HEK293T (cell line): ENCODE measurements at regions not wholly inside any gene's neighbourhood (a gene's known extent, or its start where the extent isn't known, plus 50 kb on each side); places are given as distances from the start of the nearest gene placed in this dataset.

Source experiments
- CTCF ChIA-PET: fragments of 350-600 bp; formaldehyde crosslinking; extraction: SDS; loops from one replicate; lab custom pipeline; 2021; ENCODE audit warnings: antibody characterized with exemption, inconsistent platforms; lab: Yijun Ruan, JAX
- POLR2A ChIA-PET: fragments of 350-600 bp; formaldehyde crosslinking; extraction: SDS; loops from one replicate; lab custom pipeline; 2020; ENCODE audit warnings: antibody characterized with exemption, inconsistent platforms; lab: Yijun Ruan, JAX
- DNase-seq: peaks from one replicate; pipeline ENCODE4 v3.0.0; 2012; ENCODE audit warnings: mixed read lengths; ENCODE audit errors: extremely low spot score
- ARNT ChIP-seq: fragments of 450-650 bp; IDR thresholded peaks from 2 replicates; pipeline ENCODE4 v1.6.1; 2017; ENCODE audit warnings: mild to moderate bottlenecking
- BHLHE40 ChIP-seq: fragments of 450-650 bp; IDR thresholded peaks from 2 replicates; pipeline ENCODE4 v1.6.1; 2016; ENCODE audit warnings: mild to moderate bottlenecking, moderate library complexity, borderline replicate concordance
- CTBP1 ChIP-seq: fragments of 450-650 bp; IDR thresholded peaks from 2 replicates; pipeline ENCODE4 v1.6.1; 2016; ENCODE audit warnings: borderline replicate concordance
- ELF4 ChIP-seq: fragments of 450-650 bp; IDR thresholded peaks from 2 replicates; pipeline ENCODE4 v1.6.1; 2017; ENCODE audit warnings: antibody characterized with exemption
- FOXA1 ChIP-seq: fragments of 450-650 bp; IDR thresholded peaks from 2 replicates; pipeline ENCODE4 v1.6.1; 2016; ENCODE audit warnings: mild to moderate bottlenecking
- FOXK2 ChIP-seq: fragments of 450-650 bp; IDR thresholded peaks from 2 replicates; pipeline ENCODE4 v1.6.1; 2016; ENCODE audit warnings: mild to moderate bottlenecking
- FOXM1 ChIP-seq: fragments of 450-650 bp; IDR thresholded peaks from 2 replicates; pipeline ENCODE4 v1.6.1; 2017; ENCODE audit warnings: mild to moderate bottlenecking, borderline replicate concordance
- HDGF ChIP-seq: fragments of 450-650 bp; IDR thresholded peaks from 2 replicates; pipeline ENCODE4 v1.6.1; 2017; ENCODE audit warnings: antibody characterized with exemption, borderline replicate concordance
- L3MBTL2 ChIP-seq: fragments of 450-650 bp; conservative IDR thresholded peaks from 2 replicates; pipeline ENCODE4 v1.6.1; 2016; ENCODE audit warnings: mild to moderate bottlenecking
- LEF1 ChIP-seq: fragments of 450-650 bp; IDR thresholded peaks from 2 replicates; pipeline ENCODE4 v1.6.1; 2017; ENCODE audit warnings: mild to moderate bottlenecking, borderline replicate concordance
- NFRKB ChIP-seq: fragments of 450-650 bp; IDR thresholded peaks from 2 replicates; pipeline ENCODE4 v1.6.1; 2016; ENCODE audit warnings: mild to moderate bottlenecking, moderate library complexity
- PKNOX1 ChIP-seq: fragments of 450-650 bp; IDR thresholded peaks from 2 replicates; pipeline ENCODE4 v1.6.1; 2016
- SP1 ChIP-seq: fragments of 450-650 bp; IDR thresholded peaks from 2 replicates; pipeline ENCODE4 v1.6.1; 2017
- SUZ12 ChIP-seq: fragments of 450-650 bp; IDR thresholded peaks from 2 replicates; pipeline ENCODE4 v1.6.1; 2016; ENCODE audit warnings: mild to moderate bottlenecking
- TARDBP ChIP-seq: fragments of 450-650 bp; IDR thresholded peaks from 2 replicates; pipeline ENCODE4 v1.6.1; 2016
- ZNF384 ChIP-seq: fragments of 450-650 bp; IDR thresholded peaks from 2 replicates; pipeline ENCODE4 v1.6.1; 2016

GRCh38 chr16:87165885-87166284 lies 151.3 kb downstream of the C16orf95 start:
- ChIA-PET POLR2A (no interaction called here), CTCF (no interaction called here)
- no peak for DNase-seq
- TF ChIP-seq FOXA1 = no peak
- TF ChIP-seq FOXK2 = no peak
- 0 out of 2 replicates have a peak, but pooled peaks have one; percentile 8 for TF ChIP-seq PKNOX1

- TF ChIP-seq FOXA1 (no peak), CTBP1 (no peak), L3MBTL2 (no peak), ZNF384 (no peak), PKNOX1 (no peak), ARNT (no peak), LEF1 (no peak), FOXM1 (no peak), HDGF (no peak), ELF4 (no peak), SP1 (no peak), FOXK2 (no peak), SUZ12 (no peak), BHLHE40 (no peak), NFRKB (no peak), TARDBP (no peak)
- CTCF ChIA-PET = no interaction called here
- POLR2A ChIA-PET = no interaction called here
- no peak for DNase-seq
Measured at GRCh38 chr16:87166321-87166720, 150.9 kb downstream of the C16orf95 start.

- ChIA-PET CTCF (no interaction called here), POLR2A (no interaction called here)
- no peak for DNase-seq
- TF ChIP-seq L3MBTL2 (no peak), FOXK2 (no peak), SUZ12 (no peak), BHLHE40 (no peak), FOXA1 (no peak), PKNOX1 (no peak), ZNF384 (no peak), FOXM1 (no peak), ARNT (no peak), SP1 (no peak), NFRKB (no peak), LEF1 (no peak), TARDBP (no peak), CTBP1 (no peak), ELF4 (no peak)
Measured at GRCh38 chr16:87166934-87167333, 150.3 kb downstream of the C16orf95 start.

- no peak for DNase-seq
- TF ChIP-seq L3MBTL2 (no peak), PKNOX1 (no peak), FOXA1 (no peak), NFRKB (no peak), TARDBP (no peak), ELF4 (no peak), CTBP1 (no peak), FOXK2 (no peak), LEF1 (no peak), FOXM1 (no peak), ZNF384 (no peak), ARNT (no peak), BHLHE40 (no peak), SUZ12 (no peak), HDGF (no peak), SP1 (no peak)
- ChIA-PET POLR2A (no interaction called here), CTCF (no interaction called here)
Measured at GRCh38 chr16:87169509-87169995, 147.6 kb downstream of the C16orf95 start.

- no peak for DNase-seq
- POLR2A ChIA-PET = no interaction called here
- no peak for TF ChIP-seq SUZ12
- TF ChIP-seq TARDBP = no peak
- no peak for TF ChIP-seq CTBP1
- no peak for TF ChIP-seq LEF1
- CTCF ChIA-PET = no interaction called here
Measured at GRCh38 chr16:87170310-87170709, 146.9 kb downstream of the C16orf95 start.

GRCh38 chr16:87171723-87172122 lies 145.5 kb downstream of the C16orf95 start:
- TF ChIP-seq ARNT (no peak), FOXK2 (no peak), FOXA1 (no peak), BHLHE40 (no peak), ELF4 (no peak), SUZ12 (no peak)
- DNase-seq = no peak
- CTCF ChIA-PET = no interaction called here
- POLR2A ChIA-PET = no interaction called here
